Osteoblast (primary cell): ENCODE measurements at regions not wholly inside any gene's neighbourhood (a gene's known extent, or its start where the extent isn't known, plus 50 kb on each side); places are given as distances from the start of the nearest gene placed in this dataset.

ENCODE experiments used
- DNase-seq: peaks from one replicate; pipeline ENCODE4 v3.0.0; 2011; ENCODE audit warnings: low spot score, mixed read lengths; ENCODE audit not compliant: insufficient read length; ENCODE audit errors: missing footprints
- H2AFZ ChIP-seq: 2 replicates; pipeline ENCODE4 v1.6.0; 2011; ENCODE audit warnings: mild to moderate bottlenecking, low read length
- H3K27ac ChIP-seq: 2 replicates; pipeline ENCODE4 v1.5.1; 2011; ENCODE audit warnings: mild to moderate bottlenecking, low read depth, low read length, moderate library complexity
- H3K27me3 ChIP-seq: 2 replicates; pipeline ENCODE4 v1.6.0; 2012; ENCODE audit warnings: mild to moderate bottlenecking, control low read depth, inconsistent platforms, low read length, moderate library complexity; ENCODE audit not compliant: insufficient read depth
- H3K36me3 ChIP-seq: 2 replicates; pipeline ENCODE4 v1.5.1; 2011; ENCODE audit warnings: mild to moderate bottlenecking, low read length, control low read depth, moderate library complexity; ENCODE audit not compliant: insufficient read depth
- H3K4me1 ChIP-seq: 2 replicates; pipeline ENCODE4 v1.5.1; 2011; ENCODE audit warnings: mild to moderate bottlenecking, low read length, control low read depth, moderate library complexity; ENCODE audit not compliant: insufficient read depth
- H3K4me2 ChIP-seq: 2 replicates; pipeline ENCODE4 v1.6.0; 2011; ENCODE audit warnings: mild to moderate bottlenecking, low read length; ENCODE audit not compliant: insufficient read depth
- H3K4me3 ChIP-seq: fragments of 200-600 bp; sonication (generic); 3 replicates; pipeline ENCODE4 v1.5.1; 2012; ENCODE audit warnings: mild to moderate bottlenecking, low read length, inconsistent platforms; ENCODE audit not compliant: insufficient read depth
- H3K79me2 ChIP-seq: 2 replicates; pipeline ENCODE4 v1.6.0; 2012; ENCODE audit warnings: mild to moderate bottlenecking, low read length, control low read depth, inconsistent platforms; ENCODE audit not compliant: insufficient read depth
- H3K9me3 ChIP-seq: 2 replicates; pipeline ENCODE4 v1.5.1; 2011; ENCODE audit warnings: low read depth, low read length, control low read depth
- H4K20me1 ChIP-seq: 2 replicates; pipeline ENCODE4 v1.6.0; 2012; ENCODE audit warnings: mild to moderate bottlenecking, low read length, control low read depth; ENCODE audit not compliant: insufficient read depth
- CTCF ChIP-seq: IDR thresholded peaks from 2 replicates; pipeline ENCODE4 v1.5.1; 2011; ENCODE audit warnings: mild to moderate bottlenecking, low read depth, low read length, moderate library complexity; ENCODE audit errors: extremely low read depth

GRCh38 chr6:105832313-105832761, 253.8 kb upstream of the PRDM1 start:
- no peaks in the 10 kb centered on the region for H3K9me3 ChIP-seq
- DNase-seq, result no peak
- no peaks in the 10 kb centered on the region for H3K36me3 ChIP-seq
- no peaks in the 10 kb centered on the region for H3K27me3 ChIP-seq
- no peaks in the 10 kb centered on the region for H4K20me1 ChIP-seq
- H3K4me1 ChIP-seq, result peaks cover 8% of the 10 kb centered on the region
- H3K27ac ChIP-seq, result no peak overlapping the region
- H3K4me2 ChIP-seq, result no peak overlapping the region
- no peak overlapping the region for H2AFZ ChIP-seq
- no peak for TF ChIP-seq CTCF
- H3K79me2 ChIP-seq, result no peaks in the 10 kb centered on the region
- no peak overlapping the region for H3K4me3 ChIP-seq

GRCh38 chr6:105831311-105832097, 254.6 kb upstream of the PRDM1 start:
- H4K20me1 ChIP-seq, result no peaks in the 10 kb centered on the region
- no peaks in the 10 kb centered on the region for H3K36me3 ChIP-seq
- no peak overlapping the region for H3K4me2 ChIP-seq
- no peaks in the 10 kb centered on the region for H3K9me3 ChIP-seq
- H3K79me2 ChIP-seq, result no peaks in the 10 kb centered on the region
- H3K27me3 ChIP-seq, result no peaks in the 10 kb centered on the region
- no peak for TF ChIP-seq CTCF
- H2AFZ ChIP-seq, result peak overlapping the region; percentile 64
- H3K4me3 ChIP-seq, result no peak overlapping the region
- peaks cover 8% of the 10 kb centered on the region for H3K4me1 ChIP-seq
- DNase-seq, result no peak
- H3K27ac ChIP-seq, result no peak overlapping the region

GRCh38 chr6:105825210-105825609, 260.9 kb upstream of the PRDM1 start:
- H3K36me3 ChIP-seq, result no peaks in the 10 kb centered on the region
- H4K20me1 ChIP-seq, result no peaks in the 10 kb centered on the region
- H3K27me3 ChIP-seq, result no peaks in the 10 kb centered on the region
- no peak for TF ChIP-seq CTCF
- no peaks in the 10 kb centered on the region for H3K79me2 ChIP-seq
- peak overlapping the region; percentile 24 for H3K4me2 ChIP-seq
- H3K4me3 ChIP-seq, result no peak overlapping the region
- no peak for DNase-seq
- peaks cover 9% of the 10 kb centered on the region for H3K4me1 ChIP-seq
- no peak overlapping the region for H2AFZ ChIP-seq
- peak overlapping the region; percentile 28 for H3K27ac ChIP-seq
- no peaks in the 10 kb centered on the region for H3K9me3 ChIP-seq

- H3K4me3 ChIP-seq, result no peak overlapping the region
- no peaks in the 10 kb centered on the region for H3K79me2 ChIP-seq
- peaks cover 9% of the 10 kb centered on the region for H3K4me1 ChIP-seq
- no peak for TF ChIP-seq CTCF
- H3K36me3 ChIP-seq, result no peaks in the 10 kb centered on the region
- no peaks in the 10 kb centered on the region for H3K27me3 ChIP-seq
- H4K20me1 ChIP-seq, result no peaks in the 10 kb centered on the region
- peak; percentile 75 for DNase-seq
- H3K9me3 ChIP-seq, result no peaks in the 10 kb centered on the region
- no peak overlapping the region for H2AFZ ChIP-seq
- peak overlapping the region; percentile 24 for H3K4me2 ChIP-seq
- H3K27ac ChIP-seq, result peak overlapping the region; percentile 28
These were observed 261.4 kb upstream of the PRDM1 start for GRCh38 chr6:105824732-105825131.
